HL-60 (cell line): ENCODE measurements at regions not wholly inside any gene's neighbourhood (a gene's known extent, or its start where the extent isn't known, plus 50 kb on each side); places are given as distances from the start of the nearest gene placed in this dataset.
A peak's percentile ranks its signal among the peaks of the same experiment; 100 is the strongest.

Experiments
- DNase-seq, 2 experiments: peaks; one replicate each; pipeline ENCODE4 v3.0.0-alpha.2; 2010 to 2020; ENCODE audit warnings: low read depth in 1 of 2, low spot score in 1 of 2
- H3K27ac ChIP-seq: fragments of 250-450 bp; sonication (Bioruptor Pico); replicated peaks from 2 replicates; pipeline ENCODE4 v1.5.1; 2020; ENCODE audit warnings: mild to moderate bottlenecking, moderate library complexity
- H3K27me3 ChIP-seq: fragments of 250-450 bp; sonication (Bioruptor Pico); 2 replicates; pipeline ENCODE4 v1.5.1; 2021; ENCODE audit warnings: mild to moderate bottlenecking, moderate library complexity; ENCODE audit not compliant: insufficient read depth, poor library complexity, severe bottlenecking
- H3K4me3 ChIP-seq: replicated peaks from 2 replicates; pipeline ENCODE4 v1.5.1; 2011; ENCODE audit warnings: mild to moderate bottlenecking, control low read depth, low read length; ENCODE audit not compliant: insufficient read depth
- GABPA ChIP-seq: IDR thresholded peaks from 2 replicates; pipeline ENCODE4 v1.6.1; 2012; ENCODE audit warnings: low read depth
- POLR2AphosphoS5 ChIP-seq: IDR thresholded peaks from 2 replicates; pipeline ENCODE4 v1.6.1; 2012; ENCODE audit warnings: low read depth
- SPI1 ChIP-seq: IDR thresholded peaks from 2 replicates; pipeline ENCODE4 v1.6.1; 2012; ENCODE audit warnings: low read depth, mild to moderate bottlenecking, borderline replicate concordance
- TF ChIP-seq, protein P1 (sequence below): IDR thresholded peaks from one replicate; pipeline ENCODE4 v1.5.1; 2011; ENCODE audit warnings: low read length, control low read depth, inconsistent platforms; ENCODE audit not compliant: insufficient read depth
- TF ChIP-seq, protein P2 (sequence below): IDR thresholded peaks from 2 replicates; pipeline ENCODE4 v1.6.1; 2012; ENCODE audit warnings: low read depth; ENCODE audit not compliant: insufficient replicate concordance

DNA sequence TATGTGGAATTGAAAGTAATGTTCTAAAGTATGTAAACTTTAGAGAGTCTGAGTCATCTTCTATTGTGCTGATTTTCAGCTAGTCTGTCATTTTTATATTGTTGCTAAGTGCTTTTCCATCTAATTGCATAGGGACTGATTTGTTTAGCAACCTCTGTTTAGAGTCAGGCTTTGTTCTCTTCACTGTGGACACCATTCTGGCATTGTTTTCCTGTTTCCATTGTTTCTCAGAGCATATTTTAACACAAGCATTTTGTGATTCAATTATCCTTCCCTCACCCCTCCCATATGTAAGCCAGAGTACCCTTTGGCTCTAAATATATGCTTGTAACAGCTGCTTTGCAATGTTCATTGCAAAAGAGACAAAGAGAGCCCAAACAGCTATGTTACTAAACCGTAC is 748.4 kb upstream of the PHF14 start:
- no peak for TF ChIP-seq GABPA
- no peak for TF ChIP-seq SPI1
- DNase-seq, result no peak
- no peak overlapping the region for H3K4me3 ChIP-seq
- no peaks in the 10 kb centered on the region for H3K27me3 ChIP-seq
- no peak overlapping the region for H3K27ac ChIP-seq

DNA sequence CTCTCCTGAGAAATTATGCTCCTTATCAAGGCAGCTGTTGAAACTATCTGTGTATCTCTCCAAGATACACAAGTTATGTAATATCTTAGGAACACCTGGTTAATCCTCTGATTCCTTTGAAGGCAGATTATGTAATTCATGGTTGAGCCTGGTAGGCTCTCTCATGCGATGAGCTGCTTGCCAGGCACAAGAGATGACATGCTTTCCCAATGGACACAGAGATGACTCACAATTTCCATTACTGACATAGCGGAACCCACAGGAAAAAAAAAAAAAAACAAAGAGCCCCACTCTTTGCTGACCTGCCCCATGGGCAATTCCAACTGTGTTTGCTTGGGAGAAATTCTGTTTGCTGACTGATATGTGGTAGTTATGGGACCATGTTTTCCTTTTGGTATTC is 736.4 kb upstream of the PHF14 start:
- TF ChIP-seq, protein P1, sequence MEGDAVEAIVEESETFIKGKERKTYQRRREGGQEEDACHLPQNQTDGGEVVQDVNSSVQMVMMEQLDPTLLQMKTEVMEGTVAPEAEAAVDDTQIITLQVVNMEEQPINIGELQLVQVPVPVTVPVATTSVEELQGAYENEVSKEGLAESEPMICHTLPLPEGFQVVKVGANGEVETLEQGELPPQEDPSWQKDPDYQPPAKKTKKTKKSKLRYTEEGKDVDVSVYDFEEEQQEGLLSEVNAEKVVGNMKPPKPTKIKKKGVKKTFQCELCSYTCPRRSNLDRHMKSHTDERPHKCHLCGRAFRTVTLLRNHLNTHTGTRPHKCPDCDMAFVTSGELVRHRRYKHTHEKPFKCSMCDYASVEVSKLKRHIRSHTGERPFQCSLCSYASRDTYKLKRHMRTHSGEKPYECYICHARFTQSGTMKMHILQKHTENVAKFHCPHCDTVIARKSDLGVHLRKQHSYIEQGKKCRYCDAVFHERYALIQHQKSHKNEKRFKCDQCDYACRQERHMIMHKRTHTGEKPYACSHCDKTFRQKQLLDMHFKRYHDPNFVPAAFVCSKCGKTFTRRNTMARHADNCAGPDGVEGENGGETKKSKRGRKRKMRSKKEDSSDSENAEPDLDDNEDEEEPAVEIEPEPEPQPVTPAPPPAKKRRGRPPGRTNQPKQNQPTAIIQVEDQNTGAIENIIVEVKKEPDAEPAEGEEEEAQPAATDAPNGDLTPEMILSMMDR, result no peak
- peak in 1 of 2 experiments; percentile 6 for DNase-seq
- Histone ChIP-seq H3K27ac (no peak overlapping the region), H3K27me3 (no peaks in the 10 kb centered on the region), H3K4me3 (no peak overlapping the region)

DNA sequence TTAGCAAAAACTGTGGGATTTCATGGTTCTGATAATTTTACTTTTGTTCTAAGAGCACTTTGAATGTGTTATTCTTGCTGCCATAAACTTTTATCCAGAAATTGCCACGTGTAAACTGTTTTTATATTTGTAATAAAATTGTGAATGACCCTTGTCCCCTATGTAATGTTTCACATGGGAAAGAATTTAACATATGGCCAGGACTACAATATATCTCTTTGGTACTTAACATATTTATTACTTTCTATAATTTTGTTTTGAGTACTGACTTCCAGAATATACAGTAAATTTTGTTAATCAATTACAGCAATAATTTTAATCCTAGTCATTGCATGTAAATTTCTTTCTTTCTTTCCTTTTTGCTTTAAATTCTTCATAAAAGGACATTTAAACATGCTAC is 735.0 kb upstream of the PHF14 start:
- H3K27ac ChIP-seq, result no peak overlapping the region
- TF ChIP-seq, protein P2, sequence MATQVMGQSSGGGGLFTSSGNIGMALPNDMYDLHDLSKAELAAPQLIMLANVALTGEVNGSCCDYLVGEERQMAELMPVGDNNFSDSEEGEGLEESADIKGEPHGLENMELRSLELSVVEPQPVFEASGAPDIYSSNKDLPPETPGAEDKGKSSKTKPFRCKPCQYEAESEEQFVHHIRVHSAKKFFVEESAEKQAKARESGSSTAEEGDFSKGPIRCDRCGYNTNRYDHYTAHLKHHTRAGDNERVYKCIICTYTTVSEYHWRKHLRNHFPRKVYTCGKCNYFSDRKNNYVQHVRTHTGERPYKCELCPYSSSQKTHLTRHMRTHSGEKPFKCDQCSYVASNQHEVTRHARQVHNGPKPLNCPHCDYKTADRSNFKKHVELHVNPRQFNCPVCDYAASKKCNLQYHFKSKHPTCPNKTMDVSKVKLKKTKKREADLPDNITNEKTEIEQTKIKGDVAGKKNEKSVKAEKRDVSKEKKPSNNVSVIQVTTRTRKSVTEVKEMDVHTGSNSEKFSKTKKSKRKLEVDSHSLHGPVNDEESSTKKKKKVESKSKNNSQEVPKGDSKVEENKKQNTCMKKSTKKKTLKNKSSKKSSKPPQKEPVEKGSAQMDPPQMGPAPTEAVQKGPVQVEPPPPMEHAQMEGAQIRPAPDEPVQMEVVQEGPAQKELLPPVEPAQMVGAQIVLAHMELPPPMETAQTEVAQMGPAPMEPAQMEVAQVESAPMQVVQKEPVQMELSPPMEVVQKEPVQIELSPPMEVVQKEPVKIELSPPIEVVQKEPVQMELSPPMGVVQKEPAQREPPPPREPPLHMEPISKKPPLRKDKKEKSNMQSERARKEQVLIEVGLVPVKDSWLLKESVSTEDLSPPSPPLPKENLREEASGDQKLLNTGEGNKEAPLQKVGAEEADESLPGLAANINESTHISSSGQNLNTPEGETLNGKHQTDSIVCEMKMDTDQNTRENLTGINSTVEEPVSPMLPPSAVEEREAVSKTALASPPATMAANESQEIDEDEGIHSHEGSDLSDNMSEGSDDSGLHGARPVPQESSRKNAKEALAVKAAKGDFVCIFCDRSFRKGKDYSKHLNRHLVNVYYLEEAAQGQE, result no peak
- TF ChIP-seq, protein P1, result no peak
- TF ChIP-seq GABPA (no peak), SPI1 (no peak), POLR2AphosphoS5 (no peak)

DNA sequence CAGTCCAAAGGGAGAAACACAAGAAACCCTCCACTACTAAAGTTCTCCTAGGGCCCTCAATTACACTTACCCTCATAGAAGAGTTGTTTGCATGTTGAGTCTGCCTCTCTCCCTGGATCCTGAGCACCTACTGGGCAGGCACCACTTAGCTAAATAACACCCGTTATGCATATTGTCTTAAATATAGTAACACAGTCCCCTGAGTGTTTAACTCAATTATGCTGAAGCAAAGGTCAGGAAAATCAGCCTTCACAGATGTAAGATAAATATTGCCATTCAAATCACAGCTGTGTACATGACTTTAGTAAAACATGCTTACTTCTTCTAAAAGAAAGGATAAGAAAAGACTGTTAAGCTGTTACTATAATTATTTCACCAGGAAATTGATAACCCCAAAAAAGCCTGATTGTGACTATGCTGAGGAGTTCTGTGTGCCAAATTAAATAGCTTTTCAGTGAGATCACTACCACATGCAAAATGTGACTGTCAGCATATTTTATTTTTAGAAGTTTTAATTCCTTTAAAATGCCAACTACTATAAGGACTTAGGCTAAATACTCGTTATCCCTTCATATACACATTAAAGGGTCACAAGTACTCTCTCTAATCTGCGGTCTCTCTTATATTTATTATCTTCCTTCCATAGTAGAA is 733.9 kb upstream of the PHF14 start:
- no peak for DNase-seq
- TF ChIP-seq, protein P2, result no peak
- TF ChIP-seq SPI1, result no peak
- no peak for TF ChIP-seq GABPA
- TF ChIP-seq, protein P1, result no peak
- TF ChIP-seq POLR2AphosphoS5, result no peak
- no peaks in the 10 kb centered on the region for H3K27me3 ChIP-seq
- no peak overlapping the region for H3K27ac ChIP-seq
- H3K4me3 ChIP-seq, result no peak overlapping the region

More for the DNA sequence above, 735.0 kb upstream of the PHF14 start:
- no peak for DNase-seq
- no peak overlapping the region for H3K4me3 ChIP-seq
- H3K27me3 ChIP-seq, result no peaks in the 10 kb centered on the region
